IMR-90 (cell line): ENCODE measurements at regions not wholly inside any gene's neighbourhood (a gene's known extent, or its start where the extent isn't known, plus 50 kb on each side); places are given as distances from the start of the nearest gene placed in this dataset.

Source experiments
- ATAC-seq: fragments of 200-7000 bp; cut with Tn5 transposase; 2 replicates; pipeline ENCODE4 v1.9.1; 2020; ENCODE audit warnings: low read depth, mild to moderate bottlenecking, moderate library complexity
- BruUV-seq: library from RNA; stranded (reverse); fragments of 400-500 nt; replicated peaks from 2 replicates; lab custom pipeline; 2021; lab: Mats Ljungman, UMichigan
- CTCF ChIA-PET: fragments of 300-600 bp; formaldehyde crosslinking; extraction: SDS; loops from one replicate; lab custom pipeline; 2021; ENCODE audit warnings: antibody characterized with exemption; lab: Yijun Ruan, JAX
- POLR2A ChIA-PET: fragments of 300-600 bp; sonication (Branson Sonifier 250); formaldehyde crosslinking; loops from one replicate; lab custom pipeline; 2022; ENCODE audit warnings: antibody characterized with exemption; ENCODE audit not compliant: unreplicated experiment; lab: Charles Lee
- DNase-seq: peaks from one replicate; pipeline ENCODE4 v3.0.0; 2013
- H2AFZ ChIP-seq: replicated peaks from 2 replicates; pipeline ENCODE3; 2013; ENCODE audit warnings: low read length, mild to moderate bottlenecking; ENCODE audit not compliant: poor library complexity
- H2AK5ac ChIP-seq: 2 replicates; pipeline ENCODE4 v1.6.1; 2013; ENCODE audit warnings: low read depth, low read length, inconsistent platforms
- H2AK9ac ChIP-seq: replicated peaks from 2 replicates; pipeline ENCODE3; 2013; ENCODE audit warnings: mild to moderate bottlenecking, low read depth, low read length, moderate library complexity; ENCODE audit not compliant: poor library complexity
- H2BK120ac ChIP-seq: 2 replicates; pipeline ENCODE4 v1.6.1; 2013; ENCODE audit warnings: low read depth, low read length, inconsistent platforms
- H2BK15ac ChIP-seq: 3 replicates; pipeline ENCODE4 v1.6.1; 2013; ENCODE audit warnings: low read depth, low read length, inconsistent platforms
- H2BK20ac ChIP-seq: 2 replicates; pipeline ENCODE4 v1.6.1; 2013; ENCODE audit warnings: low read depth, mild to moderate bottlenecking, inconsistent platforms, low read length, moderate library complexity
- H2BK5ac ChIP-seq: 2 replicates; pipeline ENCODE4 v1.6.1; 2013; ENCODE audit warnings: mild to moderate bottlenecking, low read depth, low read length, inconsistent platforms; ENCODE audit not compliant: poor library complexity, severe bottlenecking
- H3K14ac ChIP-seq: replicated peaks from 2 replicates; pipeline ENCODE4 v1.6.1; 2013; ENCODE audit warnings: low read depth, low read length, inconsistent platforms
- H3K18ac ChIP-seq: 2 replicates; pipeline ENCODE4 v1.6.1; 2013; ENCODE audit warnings: low read depth, low read length, control low read depth
- H3K23ac ChIP-seq: 2 replicates; pipeline ENCODE4 v1.6.1; 2013; ENCODE audit warnings: low read depth, low read length, inconsistent platforms
- H3K27ac ChIP-seq: 2 replicates; pipeline ENCODE4 v1.5.1; 2013; ENCODE audit warnings: mild to moderate bottlenecking, control low read depth, low read length; ENCODE audit not compliant: insufficient read depth
- H3K27me3 ChIP-seq: 2 replicates; pipeline ENCODE4 v1.6.1; 2013; ENCODE audit warnings: low read length; ENCODE audit not compliant: control insufficient read depth, insufficient read depth
- H3K36me3 ChIP-seq: 2 replicates; pipeline ENCODE4 v1.6.1; 2013; ENCODE audit warnings: low read length, mixed read lengths; ENCODE audit not compliant: control insufficient read depth, insufficient read depth
- H3K4ac ChIP-seq: 2 replicates; pipeline ENCODE4 v1.6.1; 2013; ENCODE audit warnings: low read depth, low read length, inconsistent platforms
- H3K4me1 ChIP-seq: 2 replicates; pipeline ENCODE4 v1.6.1; 2013; ENCODE audit warnings: low read length, mixed read lengths; ENCODE audit not compliant: control insufficient read depth, insufficient read depth
- H3K4me2 ChIP-seq: 2 replicates; pipeline ENCODE4 v1.6.1; 2013; ENCODE audit warnings: low read depth, mild to moderate bottlenecking, control low read depth, low read length, moderate library complexity
- H3K4me3 ChIP-seq: 2 replicates; pipeline ENCODE4 v1.5.1; 2013; ENCODE audit warnings: low read depth, mild to moderate bottlenecking, control low read depth, low read length, moderate library complexity; ENCODE audit not compliant: insufficient read depth
- H3K56ac ChIP-seq: 2 replicates; pipeline ENCODE4 v1.6.1; 2013; ENCODE audit warnings: low read length, inconsistent platforms; ENCODE audit not compliant: insufficient read depth; ENCODE audit errors: extremely low read depth
- H3K79me1 ChIP-seq, 2 experiments: 2 replicates each; pipeline ENCODE4 v1.6.1; 2013; ENCODE audit warnings: low read length in 2 of 2, inconsistent platforms in 1 of 2, low read depth in 1 of 2
- H3K9ac ChIP-seq: 2 replicates; pipeline ENCODE4 v1.6.1; 2013; ENCODE audit warnings: low read depth, low read length, control low read depth
- H3K9me1 ChIP-seq: 2 replicates; pipeline ENCODE4 v1.6.1; 2013; ENCODE audit warnings: low read length, inconsistent platforms; ENCODE audit not compliant: insufficient read depth
- H3K9me3 ChIP-seq: 2 replicates; pipeline ENCODE4 v1.6.1; 2013; ENCODE audit warnings: low read length; ENCODE audit not compliant: control insufficient read depth, insufficient read depth
- H4K20me1 ChIP-seq: 2 replicates; pipeline ENCODE4 v1.6.1; 2013; ENCODE audit warnings: low read length, inconsistent platforms; ENCODE audit not compliant: insufficient read depth
- H4K5ac ChIP-seq: 2 replicates; pipeline ENCODE4 v1.6.1; 2013; ENCODE audit warnings: mild to moderate bottlenecking, low read depth, low read length, control low read depth
- H4K8ac ChIP-seq, 2 experiments: 2 replicates each; pipeline ENCODE4 v1.6.1; 2013; ENCODE audit warnings: low read depth in 2 of 2, low read length in 2 of 2, control low read depth in 1 of 2, inconsistent platforms in 1 of 2
- H4K91ac ChIP-seq: 2 replicates; pipeline ENCODE4 v1.6.1; 2013; ENCODE audit warnings: low read depth, low read length, inconsistent platforms; ENCODE audit not compliant: insufficient read depth
- BHLHE40 ChIP-seq: fragments of 150-350 bp; IDR thresholded peaks from 2 replicates; pipeline ENCODE4 v1.6.1; 2016; ENCODE audit warnings: mild to moderate bottlenecking, low read depth, low read length
- CEBPB ChIP-seq: IDR thresholded peaks from 2 replicates; pipeline ENCODE4 v1.6.1; 2012; ENCODE audit warnings: low read depth, low read length, improper control_type of control experiment
- CHD1 ChIP-seq: IDR thresholded peaks from 2 replicates; pipeline ENCODE4 v1.6.1; 2012; ENCODE audit warnings: low read depth, low read length, improper control_type of control experiment
- FOS ChIP-seq: fragments of 150-350 bp; IDR thresholded peaks from 2 replicates; pipeline ENCODE4 v1.6.1; 2016; ENCODE audit warnings: low read depth, low read length
- MAFK ChIP-seq: IDR thresholded peaks from 2 replicates; pipeline ENCODE4 v1.6.1; 2012; ENCODE audit warnings: low read depth, low read length, improper control_type of control experiment
- MAZ ChIP-seq: IDR thresholded peaks from 2 replicates; pipeline ENCODE4 v1.6.1; 2012; ENCODE audit warnings: low read depth, mild to moderate bottlenecking, low read length, improper control_type of control experiment, moderate library complexity, borderline replicate concordance
- MXI1 ChIP-seq: IDR thresholded peaks from 2 replicates; pipeline ENCODE4 v1.6.1; 2012; ENCODE audit warnings: low read depth, mild to moderate bottlenecking, low read length, moderate library complexity, borderline replicate concordance
- NFE2L2 ChIP-seq: fragments of 150-350 bp; IDR thresholded peaks from 2 replicates; pipeline ENCODE4 v1.6.1; 2016; ENCODE audit warnings: low read depth, mild to moderate bottlenecking, low read length
- POLR2A ChIP-seq: IDR thresholded peaks from 2 replicates; pipeline ENCODE4 v1.6.1; 2012; ENCODE audit warnings: mild to moderate bottlenecking, low read depth, low read length
- RAD21 ChIP-seq: IDR thresholded peaks from 2 replicates; pipeline ENCODE4 v1.6.1; 2012; ENCODE audit warnings: low read length, improper control_type of control experiment
- RCOR1 ChIP-seq: IDR thresholded peaks from 2 replicates; pipeline ENCODE4 v1.6.1; 2012; ENCODE audit warnings: mild to moderate bottlenecking, low read length, improper control_type of control experiment; ENCODE audit not compliant: insufficient replicate concordance
- RFX5 ChIP-seq: IDR thresholded peaks from 2 replicates; pipeline ENCODE4 v1.8.0; 2012; ENCODE audit warnings: low read depth, mild to moderate bottlenecking, low read length, moderate library complexity
- SMC3 ChIP-seq: fragments of 150-350 bp; IDR thresholded peaks from 2 replicates; pipeline ENCODE4 v1.6.1; 2016; ENCODE audit warnings: low read depth, mild to moderate bottlenecking, antibody characterized with exemption, low read length, moderate library complexity
- WGBS, 2 experiments: methylation state at CpG; one replicate each; pipeline versions ENCODE4 v1.1.5 to v1.1.7; 2013; ENCODE audit warnings: missing lambda C conversion rate in 2 of 2; ENCODE audit not compliant: insufficient read length in 1 of 2; ENCODE audit errors: extremely low coverage in 2 of 2; 5-methylcytosine and 5-hydroxymethylcytosine counted together
- dilution Hi-C: fragments of 300-500 bp; cut with HindIII; formaldehyde crosslinking; loops from one replicate; pipeline ENCODE4 v1.14.3; 2018; ENCODE audit warnings: low sequenced_read_pairs; ENCODE audit not compliant: unreplicated experiment
- in situ Hi-C: fragments of 300-500 bp; cut with MboI; formaldehyde crosslinking; loops from 3 replicates; pipeline ENCODE4 v1.14.3; 2019; ENCODE audit warnings: low sequenced_read_pairs, inconsistent platforms, mixed read lengths
- intact Hi-C: fragments of 100-400 bp; cut with micrococcal nuclease; formaldehyde crosslinking; loops from 2 replicates; pipeline ENCODE4 v1.10.0; 2022
- TF ChIP-seq, protein P1 (sequence below): conservative IDR thresholded peaks from 2 replicates; pipeline ENCODE4 v1.5.1; 2012; ENCODE audit warnings: mild to moderate bottlenecking, low read depth, low read length, improper control_type of control experiment
- TF ChIP-seq, protein P2 (sequence below): fragments of 150-350 bp; IDR thresholded peaks from 2 replicates; pipeline ENCODE4 v1.6.1; 2016; ENCODE audit warnings: low read depth, mild to moderate bottlenecking, low read length, moderate library complexity, borderline replicate concordance
- TF ChIP-seq, protein P3 (sequence below): fragments of 150-350 bp; IDR thresholded peaks from 2 replicates; pipeline ENCODE4 v1.6.1; 2017; ENCODE audit warnings: mild to moderate bottlenecking, antibody characterized with exemption, low read length, low read depth

DNA sequence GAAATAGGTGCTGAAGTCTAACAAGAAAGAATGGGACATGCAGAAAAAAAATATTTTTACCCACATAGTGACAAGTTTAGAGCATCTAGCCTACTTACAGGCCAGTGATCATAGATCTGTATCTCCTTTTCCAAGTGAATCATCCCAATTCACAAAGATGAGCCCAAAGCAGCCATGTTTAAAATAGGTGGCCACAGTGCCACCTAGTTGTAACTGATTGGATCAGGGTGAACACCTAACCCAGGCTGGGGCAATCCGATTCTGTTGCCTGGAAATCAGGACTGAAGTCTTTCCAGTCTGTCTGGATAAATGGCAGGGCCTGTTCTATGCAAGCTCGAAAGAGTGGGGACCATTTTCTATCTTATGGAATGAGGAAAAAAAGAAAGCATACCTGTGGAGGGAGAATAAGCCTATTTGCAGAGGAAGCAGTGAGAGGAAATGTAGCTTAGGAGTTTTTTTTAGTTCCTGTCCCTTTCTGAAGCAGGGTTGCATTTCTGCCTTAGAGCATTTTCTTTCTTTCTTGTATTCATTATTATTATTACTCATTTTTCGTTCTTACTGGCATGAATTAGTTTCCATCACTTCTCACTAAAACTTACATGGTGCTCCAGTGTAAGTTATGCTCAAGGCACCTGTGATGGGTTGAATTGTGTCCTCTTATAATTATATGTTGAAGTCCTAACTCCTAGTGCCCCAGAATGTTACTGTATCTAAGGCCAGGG is 113.2 kb upstream of the RAG2 start:
- ChIA-PET POLR2A (no interaction called here), CTCF (no interaction called here)
- no peak for DNase-seq
- dilution Hi-C loops: no loop called here
- Histone ChIP-seq H2BK120ac (no peak overlapping the region), H2BK15ac (no peak overlapping the region), H2AFZ (no peak overlapping the region), H3K23ac (no peak overlapping the region), H4K8ac (no peak overlapping the region), H3K27ac (no peak overlapping the region), H4K91ac (no peak overlapping the region), H3K9me1 (no peaks in the 10 kb centered on the region), H3K36me3 (no peaks in the 10 kb centered on the region), H3K4me1 (no peaks in the 10 kb centered on the region), H2BK5ac (no peak overlapping the region), H3K4me3 (no peak overlapping the region), H3K56ac (no peak overlapping the region), H3K14ac (no peak overlapping the region), H3K4me2 (no peak overlapping the region), H3K18ac (no peak overlapping the region), H3K9ac (no peak overlapping the region), H3K9me3 (no peaks in the 10 kb centered on the region), H4K20me1 (no peaks in the 10 kb centered on the region), H4K5ac (no peak overlapping the region), H3K4ac (no peak overlapping the region), H2AK9ac (no peak overlapping the region), H2AK5ac (no peak overlapping the region), H3K27me3 (no peaks in the 10 kb centered on the region; the same call in 1 of the 2 replicates), H2BK20ac (no peak overlapping the region), H3K79me1 (no peaks in the 10 kb centered on the region)
- no peak for TF ChIP-seq FOS
- TF ChIP-seq RCOR1: no peak
- TF ChIP-seq, protein P1, sequence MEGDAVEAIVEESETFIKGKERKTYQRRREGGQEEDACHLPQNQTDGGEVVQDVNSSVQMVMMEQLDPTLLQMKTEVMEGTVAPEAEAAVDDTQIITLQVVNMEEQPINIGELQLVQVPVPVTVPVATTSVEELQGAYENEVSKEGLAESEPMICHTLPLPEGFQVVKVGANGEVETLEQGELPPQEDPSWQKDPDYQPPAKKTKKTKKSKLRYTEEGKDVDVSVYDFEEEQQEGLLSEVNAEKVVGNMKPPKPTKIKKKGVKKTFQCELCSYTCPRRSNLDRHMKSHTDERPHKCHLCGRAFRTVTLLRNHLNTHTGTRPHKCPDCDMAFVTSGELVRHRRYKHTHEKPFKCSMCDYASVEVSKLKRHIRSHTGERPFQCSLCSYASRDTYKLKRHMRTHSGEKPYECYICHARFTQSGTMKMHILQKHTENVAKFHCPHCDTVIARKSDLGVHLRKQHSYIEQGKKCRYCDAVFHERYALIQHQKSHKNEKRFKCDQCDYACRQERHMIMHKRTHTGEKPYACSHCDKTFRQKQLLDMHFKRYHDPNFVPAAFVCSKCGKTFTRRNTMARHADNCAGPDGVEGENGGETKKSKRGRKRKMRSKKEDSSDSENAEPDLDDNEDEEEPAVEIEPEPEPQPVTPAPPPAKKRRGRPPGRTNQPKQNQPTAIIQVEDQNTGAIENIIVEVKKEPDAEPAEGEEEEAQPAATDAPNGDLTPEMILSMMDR: no peak
- TF ChIP-seq MAFK: no peak
- TF ChIP-seq BHLHE40: no peak
- TF ChIP-seq RAD21: no peak
- no peak for TF ChIP-seq POLR2A
- TF ChIP-seq CEBPB: no peak
- TF ChIP-seq CHD1: no peak
- TF ChIP-seq, protein P2, sequence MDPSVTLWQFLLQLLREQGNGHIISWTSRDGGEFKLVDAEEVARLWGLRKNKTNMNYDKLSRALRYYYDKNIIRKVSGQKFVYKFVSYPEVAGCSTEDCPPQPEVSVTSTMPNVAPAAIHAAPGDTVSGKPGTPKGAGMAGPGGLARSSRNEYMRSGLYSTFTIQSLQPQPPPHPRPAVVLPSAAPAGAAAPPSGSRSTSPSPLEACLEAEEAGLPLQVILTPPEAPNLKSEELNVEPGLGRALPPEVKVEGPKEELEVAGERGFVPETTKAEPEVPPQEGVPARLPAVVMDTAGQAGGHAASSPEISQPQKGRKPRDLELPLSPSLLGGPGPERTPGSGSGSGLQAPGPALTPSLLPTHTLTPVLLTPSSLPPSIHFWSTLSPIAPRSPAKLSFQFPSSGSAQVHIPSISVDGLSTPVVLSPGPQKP: no peak
- no peak for TF ChIP-seq RFX5
- TF ChIP-seq NFE2L2: no peak
- no peak for TF ChIP-seq MAZ
- TF ChIP-seq, protein P3, sequence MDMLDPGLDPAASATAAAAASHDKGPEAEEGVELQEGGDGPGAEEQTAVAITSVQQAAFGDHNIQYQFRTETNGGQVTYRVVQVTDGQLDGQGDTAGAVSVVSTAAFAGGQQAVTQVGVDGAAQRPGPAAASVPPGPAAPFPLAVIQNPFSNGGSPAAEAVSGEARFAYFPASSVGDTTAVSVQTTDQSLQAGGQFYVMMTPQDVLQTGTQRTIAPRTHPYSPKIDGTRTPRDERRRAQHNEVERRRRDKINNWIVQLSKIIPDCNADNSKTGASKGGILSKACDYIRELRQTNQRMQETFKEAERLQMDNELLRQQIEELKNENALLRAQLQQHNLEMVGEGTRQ: no peak
- TF ChIP-seq MXI1: no peak
- no peak for TF ChIP-seq SMC3
- in situ Hi-C loops: no loop called here
- ATAC-seq: no peak
- BruUV-seq: no TSS peak
- intact Hi-C loops: no loop called here
- 60% methylated on average over 1 of the region's 3 CpGs; no CpG with 5 or more reads in 1 of the 2 experiments for WGBS, 2 experiments
